ENCODE measurements at regions not wholly inside any gene's neighbourhood (a gene's known extent, or its start where the extent isn't known, plus 50 kb on each side); places are given as distances from the start of the nearest gene placed in this dataset.
"Not testable (repeated sequence)": the region's sequence is repeated elsewhere in the genome, so short reads cannot be mapped to it uniquely, and the experiment has no call there.

DNA sequence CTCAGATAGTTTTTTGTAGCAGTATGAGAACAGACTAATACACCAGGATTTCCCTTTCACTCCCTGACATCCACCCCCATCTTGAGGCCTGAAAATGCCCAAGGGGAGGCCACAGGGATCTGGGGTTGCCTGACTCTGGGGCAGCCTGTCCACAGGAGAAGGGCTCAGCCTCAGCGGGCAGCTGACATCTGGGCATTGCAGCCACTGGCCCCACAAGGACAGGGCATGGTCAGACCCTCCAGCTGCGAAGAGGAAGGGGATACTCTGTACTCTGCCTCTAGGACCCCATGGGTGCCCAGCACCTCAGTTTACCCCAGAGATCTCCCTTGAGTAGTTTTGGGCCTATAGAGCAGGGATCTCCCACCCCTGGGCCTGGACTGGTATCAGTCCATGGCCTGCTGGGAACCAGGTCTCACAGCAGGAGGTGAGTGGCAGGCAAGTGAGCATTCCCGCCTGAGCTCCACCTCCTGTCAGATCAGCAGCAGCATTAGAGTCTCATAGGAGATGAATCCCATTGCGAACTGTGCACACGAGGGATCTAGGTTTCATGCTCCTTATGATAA lies 138.9 kb downstream of the HMX1 start:
- no peak for DNase-seq

- no peak for DNase-seq
Measured at GRCh38 chr4:8732092-8732491, 139.5 kb downstream of the CPZ start.

DNA sequence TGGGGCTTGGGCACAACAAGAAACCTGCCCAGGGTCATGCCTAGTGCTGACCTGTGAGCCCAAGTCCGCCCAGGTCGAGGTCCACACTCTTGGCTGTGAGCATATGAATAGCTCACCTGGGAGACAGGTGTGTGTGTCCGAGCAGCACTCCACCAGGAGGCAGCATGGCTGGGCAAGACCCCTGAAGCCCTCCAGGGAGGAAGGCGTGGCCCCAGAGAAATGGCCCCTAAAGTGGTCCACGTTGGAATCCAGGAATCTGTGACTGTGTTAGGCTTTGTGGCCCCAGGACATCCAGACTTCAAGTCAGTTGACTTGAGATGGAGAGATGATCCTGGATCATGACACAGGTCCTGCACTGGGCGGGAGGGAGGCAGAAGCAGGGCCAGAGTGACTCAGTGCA lies 138.8 kb downstream of the CPZ start:
- DNase-seq, result no peak

DNA sequence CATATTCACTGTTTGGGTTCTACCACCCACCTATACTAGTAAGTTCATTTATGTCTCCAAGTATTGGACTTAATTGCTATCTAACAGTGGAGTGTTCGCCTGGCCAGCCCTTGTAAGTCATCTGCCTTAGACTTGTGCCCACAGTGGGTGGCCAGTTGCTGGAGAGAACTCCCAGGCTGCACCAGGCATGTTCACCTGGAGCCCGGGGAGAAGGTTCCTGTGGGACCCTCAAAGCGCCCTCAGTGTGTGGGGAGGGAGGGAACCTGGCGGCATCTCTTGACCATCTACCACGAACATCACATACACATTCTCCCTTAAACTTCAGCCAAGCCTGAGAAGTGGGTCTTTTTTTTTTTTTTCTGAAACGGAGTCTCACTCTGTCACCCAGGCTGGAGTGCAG lies 138.1 kb downstream of the CPZ start:
- DNase-seq, result no peak

GRCh38 chr4:8730159-8730558 lies 137.6 kb downstream of the CPZ start:
- DNase-seq, result no peak

DNA sequence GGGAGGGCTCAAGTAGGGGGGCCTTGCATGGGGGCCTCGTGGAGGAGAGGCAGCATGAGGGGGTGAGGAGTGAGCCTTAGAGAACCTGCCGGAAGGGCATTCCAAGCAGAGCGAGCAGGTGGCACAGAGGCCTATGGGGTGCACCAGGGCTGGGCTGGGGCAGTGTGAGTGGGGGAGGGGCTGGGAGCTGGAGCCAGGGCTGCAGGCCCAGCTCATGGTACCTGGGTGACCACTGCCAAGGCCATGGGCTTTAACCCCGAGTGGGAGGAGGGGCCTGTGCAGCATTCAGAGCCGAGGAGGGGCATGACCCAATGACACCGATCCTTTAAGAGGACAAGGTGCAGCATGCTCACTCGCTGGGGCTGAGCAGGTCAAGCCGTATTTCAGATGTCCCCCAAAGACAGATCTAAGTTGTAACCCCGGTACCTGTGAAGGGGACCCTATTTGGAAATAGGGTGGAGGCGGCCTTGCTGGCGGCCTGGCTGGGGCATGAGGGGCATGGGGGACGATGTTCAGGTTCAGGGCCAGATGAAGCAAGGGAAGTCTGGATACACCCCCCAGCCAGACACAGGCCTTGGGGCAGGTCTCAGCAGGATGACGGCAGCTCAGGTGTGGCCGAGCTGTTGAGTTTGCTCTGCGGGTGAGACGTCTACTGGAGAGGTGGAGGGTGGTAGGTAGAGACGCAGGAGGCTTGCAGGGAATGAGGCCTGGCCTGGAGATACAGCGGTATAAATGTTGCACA lies 137.0 kb downstream of the CPZ start:
- no peak for DNase-seq

GRCh38 chr4:8728536-8729407 lies 136.2 kb downstream of the CPZ start:
- no peak for DNase-seq

DNA sequence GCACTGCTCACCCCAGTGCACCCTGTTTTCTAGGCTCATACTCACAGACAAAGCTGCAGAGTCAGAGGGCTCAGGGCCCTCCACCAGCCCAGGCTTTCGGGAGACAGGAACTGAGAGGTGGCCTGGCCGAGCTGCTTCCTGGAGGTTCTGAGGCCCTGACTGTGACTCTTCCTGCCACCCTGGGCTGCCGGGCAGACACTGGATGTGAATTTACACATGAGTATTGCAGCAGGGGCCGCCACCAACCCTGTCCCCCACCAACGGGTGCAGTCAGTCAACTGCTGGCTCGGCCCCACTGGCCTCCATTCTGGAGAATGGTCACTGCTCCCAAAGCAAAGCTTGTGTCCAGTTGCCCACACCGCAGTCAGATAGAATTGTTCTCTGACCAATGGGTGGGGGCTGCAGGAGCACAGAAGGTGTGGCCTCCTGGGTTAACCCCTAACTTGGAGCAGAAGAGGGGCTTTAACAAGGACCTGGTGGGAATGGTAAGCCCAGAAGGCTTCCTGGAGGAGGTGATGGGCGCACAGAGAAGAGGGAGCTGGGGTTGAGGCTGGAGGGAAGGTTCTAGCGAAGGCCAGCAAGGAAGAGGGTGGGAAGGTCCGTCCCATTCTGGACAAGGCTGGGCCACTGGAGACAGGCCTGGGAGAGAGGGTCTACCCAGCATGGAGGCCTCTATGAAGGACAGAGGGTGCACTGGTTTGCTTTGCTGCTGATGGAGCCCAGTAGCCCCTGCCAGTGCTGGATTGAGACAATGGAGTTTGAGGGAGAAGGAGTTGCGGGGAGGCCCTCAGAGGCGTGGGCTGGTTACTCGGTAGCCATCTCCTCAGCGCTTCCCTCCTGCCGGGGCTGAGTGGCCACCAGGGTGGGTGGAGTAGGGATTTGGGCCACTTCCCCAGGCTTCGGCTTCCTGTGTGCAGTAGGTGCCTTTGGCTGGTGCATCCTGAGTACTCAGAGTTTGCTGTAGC lies 135.3 kb downstream of the CPZ start:
- no peak for DNase-seq

GRCh38 chr4:8727131-8727530 lies 134.6 kb downstream of the CPZ start:
- DNase-seq, result no peak

GRCh38 chr4:8726344-8726851 lies 133.8 kb downstream of the CPZ start:
- no peak for DNase-seq

GRCh38 chr4:8725845-8726244 lies 133.3 kb downstream of the CPZ start:
- no peak for DNase-seq

- no peak for DNase-seq
Measured at GRCh38 chr4:8725071-8725841, 132.7 kb downstream of the CPZ start.

GRCh38 chr4:8724436-8725070 lies 132.0 kb downstream of the CPZ start:
- no peak for DNase-seq

DNA sequence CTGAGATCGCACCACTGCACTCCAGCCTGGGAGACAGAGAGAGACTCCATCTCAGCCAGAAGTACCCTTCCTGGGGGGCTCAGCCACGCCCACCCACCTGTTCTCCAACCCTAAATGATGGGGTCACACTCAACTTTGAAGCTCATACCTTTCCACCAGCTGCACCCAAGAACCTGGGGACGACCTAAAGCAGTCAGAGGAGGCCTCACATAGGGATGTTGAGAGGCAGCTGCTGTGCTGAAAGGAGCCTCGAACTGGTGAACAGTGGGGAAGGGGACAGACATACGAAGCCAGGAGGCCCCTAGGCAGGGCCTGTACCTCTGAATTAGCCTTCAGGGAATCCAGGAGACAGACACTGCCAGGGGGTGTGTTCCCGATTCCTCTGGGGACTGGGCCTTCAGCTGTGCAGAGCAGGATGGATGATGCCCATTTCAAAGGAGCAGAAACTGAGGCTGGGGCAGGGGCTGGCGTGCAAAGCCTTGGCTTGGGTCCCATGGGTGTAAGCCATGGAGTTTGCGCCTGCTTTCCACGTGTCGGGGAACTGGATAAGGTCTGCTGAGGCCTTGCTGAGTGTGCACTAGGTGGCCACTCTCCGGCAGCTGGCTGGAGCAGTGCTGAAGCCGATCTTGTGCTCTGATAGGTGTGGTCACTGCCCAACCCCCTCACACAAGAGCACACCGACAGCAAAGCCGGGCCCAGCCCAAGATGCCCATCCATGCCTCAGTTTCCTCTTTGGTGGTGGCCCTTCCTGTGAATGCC lies 130.8 kb downstream of the CPZ start:
- no peak for DNase-seq

DNA sequence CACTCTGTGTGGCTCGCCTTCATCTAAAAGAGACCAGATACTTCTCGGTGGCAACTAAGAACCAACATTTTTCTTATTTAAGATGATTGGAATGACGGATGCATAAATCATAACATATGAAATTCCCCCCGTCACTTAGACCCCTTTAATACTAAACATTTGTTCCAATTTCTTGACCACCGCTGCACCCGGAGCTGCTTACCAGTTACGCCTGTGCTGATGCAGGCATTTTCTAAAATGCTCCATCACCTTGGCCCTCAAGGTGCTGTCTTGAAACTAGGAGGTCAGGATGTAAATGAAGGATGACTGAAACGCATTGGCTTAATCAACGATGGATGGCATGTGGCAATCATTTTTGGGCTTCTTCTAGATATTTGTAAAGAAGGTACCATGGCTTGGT lies 130.0 kb downstream of the CPZ start:
- no peak for DNase-seq

- DNase-seq, result no peak
Measured at GRCh38 chr4:8721621-8722020, 129.1 kb downstream of the CPZ start.

DNA sequence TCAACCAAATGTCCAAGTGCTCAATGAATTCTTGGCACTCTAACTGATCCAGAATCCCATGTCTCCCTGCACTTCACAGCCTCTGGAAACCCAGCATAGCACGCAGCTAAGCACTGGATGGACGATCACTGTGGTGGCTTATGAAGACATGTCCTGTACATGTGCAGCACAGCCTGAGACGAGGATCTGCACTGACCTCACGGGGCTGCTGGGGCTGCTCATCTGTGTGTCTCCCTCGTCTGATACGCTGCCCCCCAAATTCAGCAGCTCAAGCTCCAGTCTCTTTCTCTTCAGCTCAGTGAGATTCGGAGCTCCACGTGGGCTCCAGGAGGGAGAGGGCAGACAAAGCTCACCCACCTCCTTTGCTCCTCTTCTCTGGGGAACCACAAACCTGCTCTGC lies 126.9 kb downstream of the CPZ start:
- DNase-seq, result no peak

DNA sequence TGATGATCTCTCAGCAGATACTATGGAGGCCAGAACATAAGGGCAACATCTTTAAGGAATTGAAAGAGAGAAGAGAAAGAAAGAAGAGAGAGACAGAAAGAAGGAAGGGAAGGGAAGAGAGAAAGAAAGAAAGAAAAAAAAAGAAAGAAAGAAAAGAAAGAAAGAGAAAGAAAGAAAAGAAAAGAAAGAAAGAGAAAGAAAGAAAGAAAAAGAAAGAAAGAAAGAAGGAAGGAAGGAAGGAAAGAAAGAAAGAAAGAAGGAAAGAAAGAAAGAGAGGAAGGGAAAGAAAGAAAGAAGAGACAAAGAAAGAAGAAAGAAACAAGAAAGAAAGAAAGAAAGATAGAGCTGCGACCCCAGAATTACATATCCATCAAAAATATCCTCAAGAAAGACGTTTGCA lies 124.9 kb downstream of the CPZ start:
- not testable (repeated sequence) for DNase-seq

DNA sequence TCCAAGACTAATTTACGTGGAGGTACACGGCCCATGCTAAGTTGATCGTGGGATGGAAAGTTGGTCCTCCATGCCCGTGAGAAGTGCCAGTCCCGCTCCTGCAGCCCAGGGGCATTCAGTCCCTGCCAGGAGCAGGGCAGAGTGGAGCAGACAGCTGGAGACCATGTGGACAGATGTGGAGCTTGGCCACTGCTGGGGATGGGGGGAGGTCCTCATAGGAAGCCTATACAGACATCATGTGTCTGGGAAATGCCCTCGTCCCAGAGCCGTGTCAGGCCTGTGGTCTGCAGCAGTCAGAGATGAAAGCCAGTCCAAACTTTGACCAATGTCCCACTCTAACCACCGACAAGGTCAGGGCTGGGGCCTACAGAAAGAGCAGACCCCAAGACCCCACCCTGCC lies 118.4 kb downstream of the CPZ start:
- DNase-seq, result no peak

DNA sequence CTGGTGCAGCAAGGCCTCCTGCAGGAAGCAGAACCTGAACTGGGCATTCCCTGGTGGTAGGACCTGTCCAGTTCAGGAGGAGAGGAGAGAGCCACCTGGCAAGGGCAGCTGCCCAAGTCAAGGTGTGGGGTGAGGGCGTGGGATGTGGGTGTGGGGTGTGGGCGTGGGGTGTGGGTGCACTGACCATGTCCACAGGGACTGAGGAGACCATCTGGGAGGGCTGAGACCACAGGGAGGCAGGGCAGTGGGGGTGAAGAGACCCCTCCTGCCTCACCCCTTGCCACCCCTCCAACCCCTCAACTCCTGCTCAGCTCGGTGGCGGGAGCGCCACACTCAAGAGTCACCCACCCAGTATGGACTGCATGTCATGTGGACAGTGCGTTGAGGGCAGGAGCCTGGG lies 117.9 kb downstream of the CPZ start:
- no peak for DNase-seq

Data from NCI-H1417 (cell line).